Adipocyte (in vitro differentiated cells): ENCODE measurements at regions not wholly inside any gene's neighbourhood (a gene's known extent, or its start where the extent isn't known, plus 50 kb on each side); places are given as distances from the start of the nearest gene placed in this dataset.

ENCODE experiments used
- DNase-seq: peaks from one replicate; pipeline ENCODE4 v3.0.0-alpha.2; 2015; ENCODE audit warnings: low read depth
- H3K27me3 ChIP-seq: replicated peaks from 2 replicates; pipeline ENCODE4 v1.7.0; 2013; ENCODE audit warnings: mild to moderate bottlenecking, low read length, moderate library complexity; ENCODE audit not compliant: control insufficient read depth, insufficient read depth
- H3K36me3 ChIP-seq: 2 replicates; pipeline ENCODE4 v1.7.0; 2013; ENCODE audit warnings: low read length, mild to moderate bottlenecking, moderate library complexity; ENCODE audit not compliant: control insufficient read depth, insufficient read depth, severe bottlenecking
- H3K4me1 ChIP-seq: 2 replicates; pipeline ENCODE4 v1.7.0; 2013; ENCODE audit warnings: mild to moderate bottlenecking, low read length, moderate library complexity; ENCODE audit not compliant: control insufficient read depth, insufficient read depth
- H3K4me3 ChIP-seq: 2 replicates; pipeline ENCODE4 v1.7.0; 2013; ENCODE audit warnings: mild to moderate bottlenecking, low read length, moderate library complexity
- H3K9ac ChIP-seq: 2 replicates; pipeline ENCODE4 v1.7.0; 2013; ENCODE audit warnings: mild to moderate bottlenecking, low read length, moderate library complexity
- H3K9me3 ChIP-seq: 2 replicates; pipeline ENCODE4 v1.7.0; 2013; ENCODE audit warnings: mild to moderate bottlenecking, low read length, moderate library complexity; ENCODE audit not compliant: control insufficient read depth

GRCh38 chr10:64091897-64092296 is 570.7 kb downstream of the REEP3 start:
- H3K36me3 ChIP-seq, result no peaks in the 10 kb centered on the region
- H3K27me3 ChIP-seq, result no peaks in the 10 kb centered on the region
- no peaks in the 10 kb centered on the region for H3K9me3 ChIP-seq
- no peaks in the 10 kb centered on the region for H3K4me1 ChIP-seq
- H3K9ac ChIP-seq, result no peak overlapping the region
- H3K4me3 ChIP-seq, result no peak overlapping the region
- DNase-seq, result peak; percentile 22

- Histone ChIP-seq H3K9me3 (no peaks in the 10 kb centered on the region), H3K4me3 (no peak overlapping the region), H3K4me1 (no peaks in the 10 kb centered on the region), H3K36me3 (no peaks in the 10 kb centered on the region), H3K27me3 (no peaks in the 10 kb centered on the region), H3K9ac (no peak overlapping the region)
- no peak for DNase-seq
Observed at GRCh38 chr10:64093304-64093703, 572.1 kb downstream of the REEP3 start.

GRCh38 chr10:64093946-64094535 is 572.8 kb downstream of the REEP3 start:
- no peaks in the 10 kb centered on the region for H3K4me1 ChIP-seq
- no peak overlapping the region for H3K4me3 ChIP-seq
- H3K9ac ChIP-seq, result no peak overlapping the region
- no peaks in the 10 kb centered on the region for H3K36me3 ChIP-seq
- no peak for DNase-seq
- H3K27me3 ChIP-seq, result no peaks in the 10 kb centered on the region
- no peaks in the 10 kb centered on the region for H3K9me3 ChIP-seq

GRCh38 chr10:64096941-64097340 is 575.7 kb downstream of the REEP3 start:
- Histone ChIP-seq H3K9ac (no peak overlapping the region), H3K4me3 (no peak overlapping the region), H3K27me3 (no peaks in the 10 kb centered on the region), H3K9me3 (no peaks in the 10 kb centered on the region), H3K4me1 (no peaks in the 10 kb centered on the region), H3K36me3 (no peaks in the 10 kb centered on the region)
- DNase-seq, result no peak

GRCh38 chr10:64097391-64098122 is 576.4 kb downstream of the REEP3 start:
- no peaks in the 10 kb centered on the region for H3K4me1 ChIP-seq
- H3K27me3 ChIP-seq, result no peaks in the 10 kb centered on the region
- no peaks in the 10 kb centered on the region for H3K9me3 ChIP-seq
- no peak overlapping the region for H3K9ac ChIP-seq
- no peak for DNase-seq
- H3K36me3 ChIP-seq, result no peaks in the 10 kb centered on the region
- H3K4me3 ChIP-seq, result no peak overlapping the region

- no peaks in the 10 kb centered on the region for H3K4me1 ChIP-seq
- no peak overlapping the region for H3K4me3 ChIP-seq
- H3K9me3 ChIP-seq, result no peaks in the 10 kb centered on the region
- no peak for DNase-seq
- no peaks in the 10 kb centered on the region for H3K36me3 ChIP-seq
- no peak overlapping the region for H3K9ac ChIP-seq
- H3K27me3 ChIP-seq, result no peaks in the 10 kb centered on the region
Observed at GRCh38 chr10:64098994-64099393, 577.8 kb downstream of the REEP3 start.

- no peaks in the 10 kb centered on the region for H3K9me3 ChIP-seq
- no peak overlapping the region for H3K9ac ChIP-seq
- no peaks in the 10 kb centered on the region for H3K36me3 ChIP-seq
- DNase-seq, result no peak
- no peak overlapping the region for H3K4me3 ChIP-seq
- H3K4me1 ChIP-seq, result no peaks in the 10 kb centered on the region
- H3K27me3 ChIP-seq, result no peaks in the 10 kb centered on the region
Observed at GRCh38 chr10:64101606-64102263, 580.5 kb downstream of the REEP3 start.

GRCh38 chr10:64102264-64102633 is 581.0 kb downstream of the REEP3 start:
- Histone ChIP-seq H3K4me1 (no peaks in the 10 kb centered on the region), H3K27me3 (no peaks in the 10 kb centered on the region), H3K9me3 (no peaks in the 10 kb centered on the region), H3K9ac (no peak overlapping the region), H3K4me3 (no peak overlapping the region), H3K36me3 (no peaks in the 10 kb centered on the region)
- no peak for DNase-seq

GRCh38 chr10:64102916-64103315 is 581.7 kb downstream of the REEP3 start:
- no peaks in the 10 kb centered on the region for H3K36me3 ChIP-seq
- H3K9ac ChIP-seq, result no peak overlapping the region
- DNase-seq, result no peak
- H3K27me3 ChIP-seq, result no peaks in the 10 kb centered on the region
- H3K9me3 ChIP-seq, result no peaks in the 10 kb centered on the region
- no peaks in the 10 kb centered on the region for H3K4me1 ChIP-seq
- no peak overlapping the region for H3K4me3 ChIP-seq

- H3K27me3 ChIP-seq, result no peaks in the 10 kb centered on the region
- DNase-seq, result no peak
Observed at GRCh38 chr10:64103750-64104470, 582.7 kb downstream of the REEP3 start.

GRCh38 chr10:64109926-64110495 is 588.8 kb downstream of the REEP3 start:
- Histone ChIP-seq H3K27me3 (peaks cover 7% of the 10 kb centered on the region), H3K36me3 (no peaks in the 10 kb centered on the region), H3K4me3 (no peak overlapping the region), H3K4me1 (no peaks in the 10 kb centered on the region), H3K9ac (no peak overlapping the region), H3K9me3 (no peaks in the 10 kb centered on the region)
- no peak for DNase-seq

More at GRCh38 chr10:64103750-64104470, 582.7 kb downstream of the REEP3 start:
- Histone ChIP-seq H3K4me3 (no peak overlapping the region), H3K9me3 (no peaks in the 10 kb centered on the region), H3K36me3 (no peaks in the 10 kb centered on the region), H3K4me1 (no peaks in the 10 kb centered on the region), H3K9ac (no peak overlapping the region)
